ENCODE measurements at regions not wholly inside any gene's neighbourhood (a gene's known extent, or its start where the extent isn't known, plus 50 kb on each side); places are given as distances from the start of the nearest gene placed in this dataset. TPM values are rescaled to one million over a fixed set of nuclear protein-coding genes. Genes with fewer than 3 reads are reported as not detected.
"Not testable (repeated sequence)": the region's sequence is repeated elsewhere in the genome, so short reads cannot be mapped to it uniquely, and the experiment has no call there.

DNA sequence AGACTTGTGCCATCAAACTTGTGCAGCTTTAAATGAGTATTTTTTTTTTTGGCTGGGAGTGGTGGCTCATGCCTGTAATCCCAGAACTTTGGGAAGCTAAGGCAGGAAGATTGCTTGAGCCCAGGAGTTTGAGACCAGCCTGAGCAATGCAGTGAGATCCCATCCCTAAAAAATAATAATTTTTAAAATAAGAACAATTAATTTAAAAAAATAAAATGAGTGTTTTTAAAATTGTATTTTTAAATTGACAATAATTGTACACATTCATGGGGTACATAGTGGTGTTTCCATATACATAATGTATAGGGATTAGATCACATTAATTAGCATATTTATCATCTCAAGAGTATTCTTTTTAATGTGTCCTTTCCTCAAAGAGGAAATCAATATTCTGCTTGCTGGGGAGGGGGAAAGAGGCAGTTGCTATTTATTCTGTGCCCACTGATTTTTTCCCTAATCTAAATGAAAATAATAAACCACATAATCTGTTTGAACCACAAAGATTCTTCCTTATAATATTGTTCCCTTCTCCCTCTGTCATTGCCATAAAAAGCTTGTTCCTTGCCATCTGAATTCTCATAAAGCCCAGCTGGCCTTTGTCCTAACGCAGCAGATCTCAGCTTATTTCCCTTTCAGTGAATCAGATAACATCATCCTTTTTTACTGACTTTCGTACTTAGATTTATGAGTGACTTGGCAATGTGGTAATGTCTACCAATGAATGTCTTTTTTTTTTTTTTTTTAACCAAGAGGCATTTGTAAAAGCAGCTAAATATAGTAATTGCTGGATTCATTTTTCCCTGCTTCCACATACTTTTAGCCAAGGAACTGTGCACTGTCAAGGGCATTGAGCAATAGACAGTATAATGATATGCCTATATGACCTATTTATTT lies 81.8 kb upstream of the RUBCNL start:
- TF ChIP-seq, protein P1, sequence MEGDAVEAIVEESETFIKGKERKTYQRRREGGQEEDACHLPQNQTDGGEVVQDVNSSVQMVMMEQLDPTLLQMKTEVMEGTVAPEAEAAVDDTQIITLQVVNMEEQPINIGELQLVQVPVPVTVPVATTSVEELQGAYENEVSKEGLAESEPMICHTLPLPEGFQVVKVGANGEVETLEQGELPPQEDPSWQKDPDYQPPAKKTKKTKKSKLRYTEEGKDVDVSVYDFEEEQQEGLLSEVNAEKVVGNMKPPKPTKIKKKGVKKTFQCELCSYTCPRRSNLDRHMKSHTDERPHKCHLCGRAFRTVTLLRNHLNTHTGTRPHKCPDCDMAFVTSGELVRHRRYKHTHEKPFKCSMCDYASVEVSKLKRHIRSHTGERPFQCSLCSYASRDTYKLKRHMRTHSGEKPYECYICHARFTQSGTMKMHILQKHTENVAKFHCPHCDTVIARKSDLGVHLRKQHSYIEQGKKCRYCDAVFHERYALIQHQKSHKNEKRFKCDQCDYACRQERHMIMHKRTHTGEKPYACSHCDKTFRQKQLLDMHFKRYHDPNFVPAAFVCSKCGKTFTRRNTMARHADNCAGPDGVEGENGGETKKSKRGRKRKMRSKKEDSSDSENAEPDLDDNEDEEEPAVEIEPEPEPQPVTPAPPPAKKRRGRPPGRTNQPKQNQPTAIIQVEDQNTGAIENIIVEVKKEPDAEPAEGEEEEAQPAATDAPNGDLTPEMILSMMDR (IDR thresholded peaks at IDR 0.05) = no peak
- no peak for DNase-seq (ENCODE audit: low spot score)
- ATAC-seq (ENCODE audit: low FRiP score) = no peak

DNA sequence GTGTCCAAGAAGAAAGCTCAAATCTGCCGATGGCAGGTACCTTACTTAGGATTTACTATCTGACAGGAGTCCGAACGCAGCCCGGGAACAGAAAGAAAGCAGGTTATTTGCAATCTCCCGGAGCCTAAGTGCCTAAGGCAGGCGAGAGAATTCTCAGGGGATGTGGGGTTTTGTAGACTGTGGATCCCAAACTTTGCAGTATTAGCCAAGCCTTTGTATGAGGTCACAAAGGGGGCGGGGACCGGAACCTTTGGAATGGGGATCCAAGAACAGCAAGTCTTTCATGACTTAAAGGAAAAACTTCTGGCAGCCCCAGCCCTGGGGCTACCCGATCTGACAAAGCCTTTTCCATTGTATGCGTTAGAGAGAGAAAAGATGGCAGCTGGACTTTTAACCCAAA lies 80.6 kb upstream of the RUBCNL start:
- DNase-seq (ENCODE audit: low spot score) = not testable (repeated sequence)

DNA sequence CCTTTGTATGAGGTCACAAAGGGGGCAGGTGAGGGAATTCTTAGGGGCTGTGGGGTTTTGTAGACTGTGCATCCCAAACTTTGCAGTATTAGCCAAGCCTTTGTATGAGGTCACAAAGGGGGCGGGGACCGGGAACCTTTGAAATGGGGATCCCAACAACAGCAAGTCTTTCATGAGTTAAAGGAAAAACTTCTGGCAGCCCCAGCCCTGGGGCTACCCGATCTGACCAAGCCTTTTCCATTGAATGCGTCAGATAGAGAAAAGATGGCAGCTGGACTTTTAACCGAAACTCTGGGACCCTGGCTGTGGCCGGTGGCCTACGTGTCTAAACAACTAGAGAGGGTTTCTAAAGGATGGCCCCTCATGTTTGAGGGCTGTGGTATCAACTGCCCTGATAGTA lies 79.0 kb upstream of the RUBCNL start:
- ATAC-seq (ENCODE audit: low FRiP score); DNase-seq (ENCODE audit: low spot score): not testable (repeated sequence)

More for the DNA sequence above, 80.6 kb upstream of the RUBCNL start:
- not testable (repeated sequence) for ATAC-seq (ENCODE audit: low FRiP score)

DNA sequence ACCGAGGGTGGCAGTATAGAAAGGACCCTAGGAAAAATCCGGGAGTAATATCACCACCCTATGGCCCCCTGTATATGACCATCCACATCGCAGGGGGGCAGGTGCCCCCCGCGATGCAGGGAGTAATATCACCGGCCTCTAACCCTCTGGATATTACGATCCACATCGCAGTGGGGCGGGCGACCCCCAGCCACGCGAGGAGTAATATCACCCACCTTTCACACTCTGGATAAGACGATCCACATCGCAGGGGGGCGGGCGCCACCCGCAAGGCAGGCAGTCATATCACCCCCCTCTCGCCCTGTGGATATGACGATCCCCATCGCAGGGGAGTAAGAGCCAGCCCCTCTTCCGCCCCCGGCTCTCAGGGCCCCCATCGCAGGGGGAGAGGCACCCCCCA lies 76.7 kb upstream of the RUBCNL start:
- DNase-seq (ENCODE audit: low spot score) = no peak
- no peak for ATAC-seq (ENCODE audit: low FRiP score)
- TF ChIP-seq, protein P1 (IDR thresholded peaks at IDR 0.05) = no peak

DNA sequence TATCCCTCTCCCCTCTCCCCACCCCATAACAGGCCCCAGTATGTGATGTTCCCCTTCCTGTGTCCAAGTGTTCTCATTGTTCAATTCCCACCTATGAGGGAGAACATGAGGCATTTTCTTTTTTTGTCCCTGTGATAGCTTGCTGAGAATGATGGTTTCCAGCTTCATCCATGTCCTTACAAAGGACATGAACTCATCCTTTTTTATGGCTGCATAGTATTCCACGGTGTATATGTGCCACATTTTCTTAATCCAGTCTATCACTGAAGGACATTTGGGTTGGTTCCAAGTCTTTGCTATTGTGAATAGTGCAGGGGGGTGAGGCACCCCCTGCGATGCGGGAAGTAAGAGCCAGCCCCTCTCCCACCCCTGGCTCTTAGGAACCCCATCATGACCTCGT lies 73.2 kb upstream of the RUBCNL start:
- ATAC-seq (ENCODE audit: low FRiP score); DNase-seq (ENCODE audit: low spot score): not testable (repeated sequence)

DNA sequence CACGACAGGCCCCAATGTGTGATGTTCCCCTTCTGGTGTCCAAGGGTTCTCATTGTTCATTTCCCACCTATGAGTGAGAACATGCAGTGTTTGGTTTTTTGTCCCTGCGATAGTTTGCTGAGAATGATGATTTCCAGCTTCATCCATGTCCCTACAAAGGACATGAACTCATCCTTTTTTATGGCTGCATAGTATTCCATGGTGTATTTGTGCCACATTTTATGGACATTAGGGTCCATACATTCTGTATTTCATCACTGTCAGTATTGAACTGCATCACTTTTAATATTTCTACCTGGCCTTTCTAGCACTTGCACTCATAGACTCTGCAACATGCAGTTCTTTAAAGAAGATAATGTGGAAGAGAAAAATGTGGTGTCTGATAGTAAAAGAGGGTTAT lies 70.2 kb upstream of the RUBCNL start:
- DNase-seq (ENCODE audit: low spot score); ATAC-seq (ENCODE audit: low FRiP score): not testable (repeated sequence)

DNA sequence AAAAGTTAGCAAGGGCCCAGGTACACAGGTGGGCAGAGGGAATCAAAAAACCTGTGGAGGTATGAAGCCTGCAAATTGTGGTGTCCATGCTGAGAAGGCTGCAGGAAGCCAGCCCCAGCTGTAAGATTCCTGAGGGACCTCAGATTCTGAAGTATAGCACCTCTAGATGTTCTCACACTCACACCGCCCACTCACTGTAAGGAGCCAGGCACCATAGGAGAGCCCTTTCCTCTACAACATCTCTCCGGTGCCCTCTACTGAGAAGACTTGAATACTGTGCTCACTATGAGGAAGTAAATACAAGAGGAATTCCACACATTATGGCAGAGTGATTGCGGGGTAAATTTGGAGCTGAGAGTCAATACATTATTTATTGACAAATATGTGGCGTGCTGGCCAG lies 68.9 kb upstream of the RUBCNL start:
- not testable (repeated sequence) for ATAC-seq (ENCODE audit: low FRiP score); DNase-seq (ENCODE audit: low spot score)

DNA sequence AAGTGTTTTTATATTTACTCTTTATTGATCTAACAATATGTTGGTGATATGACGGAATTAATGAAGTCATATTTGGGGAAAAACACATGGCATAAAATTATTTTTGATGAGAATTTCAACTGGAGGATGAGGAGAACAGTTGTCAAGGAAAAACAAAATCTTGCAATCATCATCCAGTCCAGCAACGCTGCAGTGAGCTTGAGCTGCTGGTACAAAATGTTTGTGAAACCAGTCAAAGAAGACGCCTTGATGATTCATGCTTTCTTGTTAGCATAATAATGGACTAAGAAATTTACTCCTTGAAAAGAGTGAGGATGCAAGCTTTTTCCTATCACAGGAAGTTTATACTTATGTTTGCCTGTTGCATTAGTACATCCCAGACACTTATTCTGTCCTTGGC lies 64.1 kb upstream of the RUBCNL start:
- not testable (repeated sequence) for ATAC-seq (ENCODE audit: low FRiP score); DNase-seq (ENCODE audit: low spot score)

DNA sequence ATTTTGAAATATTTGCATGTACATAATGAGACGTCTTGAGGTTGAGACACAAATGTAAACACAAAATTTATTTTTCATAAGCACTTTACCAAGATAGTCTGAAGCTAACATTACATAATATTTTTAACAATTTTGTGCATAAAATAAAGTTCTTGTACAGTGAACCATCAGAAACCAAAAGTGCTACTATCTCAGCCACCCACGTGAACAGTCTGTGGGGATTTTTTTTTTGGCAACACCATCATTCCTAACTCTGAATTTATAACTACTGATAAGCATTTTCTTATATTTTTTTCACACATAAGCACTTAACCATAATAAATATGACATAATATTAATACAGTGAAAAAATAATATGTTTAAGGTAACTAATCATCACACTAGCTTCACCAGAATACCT lies 62.9 kb upstream of the RUBCNL start:
- not testable (repeated sequence) for ATAC-seq (ENCODE audit: low FRiP score); DNase-seq (ENCODE audit: low spot score)

DNA sequence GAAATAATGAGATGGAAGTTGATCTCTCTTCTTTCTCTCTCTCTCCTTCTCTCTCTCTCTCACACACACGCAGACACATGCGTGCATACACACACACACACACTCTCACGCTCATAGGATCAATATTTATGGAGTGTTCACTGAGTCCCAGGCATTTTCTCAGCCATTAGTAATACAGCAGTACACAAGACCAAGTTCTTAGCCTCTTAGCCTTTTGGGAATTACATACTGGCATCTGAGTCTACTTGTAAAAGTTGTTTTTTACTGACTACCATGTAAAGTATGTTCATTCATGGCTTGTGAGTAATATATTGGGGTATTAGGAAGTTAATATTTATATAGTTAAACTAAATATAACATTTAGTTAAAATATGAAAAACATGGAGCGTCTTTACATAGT lies 61.1 kb upstream of the RUBCNL start:
- DNase-seq (ENCODE audit: low spot score); ATAC-seq (ENCODE audit: low FRiP score): not testable (repeated sequence)

DNA sequence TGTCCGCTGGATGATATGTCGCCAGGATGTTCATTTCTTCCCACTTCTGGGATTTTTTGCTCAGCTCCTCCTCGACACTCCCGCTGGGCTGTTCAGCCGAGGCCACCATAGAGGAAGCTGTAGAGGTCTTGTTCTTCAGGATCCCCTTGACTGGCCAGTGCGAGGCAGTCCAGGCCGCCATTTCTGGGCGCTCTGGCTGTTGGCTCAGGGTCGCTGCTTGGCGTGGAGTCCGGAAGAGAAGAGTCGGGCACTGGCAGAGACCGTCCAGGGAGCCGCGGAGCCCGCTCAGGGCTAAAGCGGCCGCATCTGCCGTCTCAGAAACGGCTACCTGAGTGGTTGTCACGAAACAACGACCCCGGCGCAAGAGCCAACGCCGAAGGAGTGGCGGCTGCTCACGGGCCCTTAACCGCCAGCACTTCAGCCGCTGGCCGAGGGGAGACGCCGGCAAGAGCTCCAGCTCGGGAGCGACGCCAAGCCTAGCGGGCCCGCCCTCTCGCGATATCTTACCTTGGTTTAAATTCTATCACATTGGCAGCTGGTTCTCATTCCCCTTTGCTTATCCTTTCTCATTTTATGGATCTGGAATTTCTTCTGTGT lies 50.9 kb upstream of the RUBCNL start:
- DNase-seq (ENCODE audit: low spot score); ATAC-seq (ENCODE audit: low FRiP score): not testable (repeated sequence)

Small RNA genes in the stretch of these regions (small RNA-seq; reads per million reads assigned to genes)
- gene COX17P1 = not detected
